ENCODE measurements at regions not wholly inside any gene's neighbourhood (a gene's known extent, or its start where the extent isn't known, plus 50 kb on each side); places are given as distances from the start of the nearest gene placed in this dataset.

DNA sequence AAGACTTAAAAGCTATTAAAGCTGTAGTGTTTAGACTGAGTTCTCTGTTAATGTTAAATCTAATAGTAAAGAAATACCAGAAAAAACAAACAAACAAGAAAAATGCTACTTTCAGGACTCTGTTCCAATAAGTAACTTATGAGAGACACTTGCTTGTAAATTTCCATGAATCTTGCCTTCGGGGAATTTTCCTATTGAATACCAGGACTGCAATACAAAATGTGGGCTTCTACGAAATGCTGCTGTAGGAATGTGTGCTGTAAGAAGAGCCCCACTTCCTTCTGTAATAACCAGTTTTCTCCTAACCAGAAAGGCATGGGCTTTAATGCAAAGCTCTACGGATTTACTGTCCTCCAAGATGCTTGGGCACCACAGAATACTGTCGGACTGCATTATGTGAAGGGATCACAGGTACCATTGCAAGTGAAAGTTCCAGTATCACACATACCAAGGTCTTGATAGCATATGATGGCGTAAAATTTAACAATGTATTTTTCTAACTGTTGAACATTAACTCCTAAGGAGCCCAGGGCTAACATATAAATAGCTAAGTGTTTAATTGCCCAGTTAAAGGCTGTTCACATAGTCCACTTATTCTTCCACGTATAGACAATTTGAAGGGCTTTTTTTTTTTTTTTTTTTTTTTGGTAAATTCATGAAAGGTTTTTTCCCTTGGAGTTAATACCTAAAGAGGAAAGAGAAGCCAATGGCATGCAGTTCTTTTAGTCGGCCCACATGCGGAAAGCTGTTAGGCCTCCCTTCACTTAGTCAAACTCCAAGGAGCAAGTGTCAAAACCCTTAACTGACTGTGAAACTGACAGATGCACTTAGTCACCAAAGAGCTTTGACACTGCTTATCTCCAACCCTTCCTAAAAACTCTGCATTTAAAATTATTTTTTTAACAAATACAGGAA lies 564.0 kb upstream of the POU3F3 start:
- TF ChIP-seq ESRRG (CRISPR knock-in tag; IDR thresholded peaks at IDR 0.05) (no peak), ZFP3 (CRISPR knock-in tag; IDR thresholded peaks at IDR 0.05) (no peak), SNAI2 (CRISPR knock-in tag; IDR thresholded peaks at IDR 0.05) (no peak)
- TF ChIP-seq, protein P1, sequence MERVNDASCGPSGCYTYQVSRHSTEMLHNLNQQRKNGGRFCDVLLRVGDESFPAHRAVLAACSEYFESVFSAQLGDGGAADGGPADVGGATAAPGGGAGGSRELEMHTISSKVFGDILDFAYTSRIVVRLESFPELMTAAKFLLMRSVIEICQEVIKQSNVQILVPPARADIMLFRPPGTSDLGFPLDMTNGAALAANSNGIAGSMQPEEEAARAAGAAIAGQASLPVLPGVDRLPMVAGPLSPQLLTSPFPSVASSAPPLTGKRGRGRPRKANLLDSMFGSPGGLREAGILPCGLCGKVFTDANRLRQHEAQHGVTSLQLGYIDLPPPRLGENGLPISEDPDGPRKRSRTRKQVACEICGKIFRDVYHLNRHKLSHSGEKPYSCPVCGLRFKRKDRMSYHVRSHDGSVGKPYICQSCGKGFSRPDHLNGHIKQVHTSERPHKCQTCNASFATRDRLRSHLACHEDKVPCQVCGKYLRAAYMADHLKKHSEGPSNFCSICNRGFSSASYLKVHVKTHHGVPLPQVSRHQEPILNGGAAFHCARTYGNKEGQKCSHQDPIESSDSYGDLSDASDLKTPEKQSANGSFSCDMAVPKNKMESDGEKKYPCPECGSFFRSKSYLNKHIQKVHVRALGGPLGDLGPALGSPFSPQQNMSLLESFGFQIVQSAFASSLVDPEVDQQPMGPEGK (CRISPR knock-in tag; IDR thresholded peaks at IDR 0.05; ENCODE audit: borderline replicate concordance): no peak
- no peak for ATAC-seq

DNA sequence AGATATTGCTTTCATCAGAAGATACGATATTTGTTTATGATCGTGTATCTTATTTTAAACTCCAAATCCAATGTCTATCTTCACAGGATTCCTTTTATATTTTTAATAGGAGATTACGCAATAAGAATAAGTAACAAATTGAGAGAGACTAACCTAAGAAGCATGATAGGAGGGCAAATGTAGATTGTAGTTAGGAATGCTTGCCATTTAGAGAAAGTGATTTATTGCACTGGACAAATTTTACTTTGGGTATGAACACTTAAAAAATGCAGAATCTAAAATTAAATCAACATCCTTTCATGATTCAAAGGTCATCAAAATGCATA lies 563.4 kb upstream of the POU3F3 start:
- ATAC-seq: no peak
- TF ChIP-seq BACH2 (CRISPR knock-in tag; IDR thresholded peaks at IDR 0.05; ENCODE audit: borderline replicate concordance): no peak
- TF ChIP-seq, protein P2, sequence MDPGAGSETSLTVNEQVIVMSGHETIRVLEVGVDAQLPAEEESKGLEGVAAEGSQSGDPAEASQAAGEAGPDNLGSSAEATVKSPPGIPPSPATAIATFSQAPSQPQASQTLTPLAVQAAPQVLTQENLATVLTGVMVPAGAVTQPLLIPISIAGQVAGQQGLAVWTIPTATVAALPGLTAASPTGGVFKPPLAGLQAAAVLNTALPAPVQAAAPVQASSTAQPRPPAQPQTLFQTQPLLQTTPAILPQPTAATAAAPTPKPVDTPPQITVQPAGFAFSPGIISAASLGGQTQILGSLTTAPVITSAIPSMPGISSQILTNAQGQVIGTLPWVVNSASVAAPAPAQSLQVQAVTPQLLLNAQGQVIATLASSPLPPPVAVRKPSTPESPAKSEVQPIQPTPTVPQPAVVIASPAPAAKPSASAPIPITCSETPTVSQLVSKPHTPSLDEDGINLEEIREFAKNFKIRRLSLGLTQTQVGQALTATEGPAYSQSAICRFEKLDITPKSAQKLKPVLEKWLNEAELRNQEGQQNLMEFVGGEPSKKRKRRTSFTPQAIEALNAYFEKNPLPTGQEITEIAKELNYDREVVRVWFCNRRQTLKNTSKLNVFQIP (CRISPR knock-in tag; IDR thresholded peaks at IDR 0.05; ENCODE audit: borderline replicate concordance, low read depth): no peak
- TF ChIP-seq ESRRG (CRISPR knock-in tag; IDR thresholded peaks at IDR 0.05): no peak
- TF ChIP-seq TCF4 (CRISPR knock-in tag; IDR thresholded peaks at IDR 0.05; ENCODE audit: borderline replicate concordance): no peak
- TF ChIP-seq, protein P1 (CRISPR knock-in tag; IDR thresholded peaks at IDR 0.05; ENCODE audit: borderline replicate concordance): no peak
- no peak for TF ChIP-seq GLIS3 (CRISPR knock-in tag; IDR thresholded peaks at IDR 0.05)
- TF ChIP-seq ZNF8 (CRISPR knock-in tag; IDR thresholded peaks at IDR 0.05): no peak
- TF ChIP-seq, protein P3, sequence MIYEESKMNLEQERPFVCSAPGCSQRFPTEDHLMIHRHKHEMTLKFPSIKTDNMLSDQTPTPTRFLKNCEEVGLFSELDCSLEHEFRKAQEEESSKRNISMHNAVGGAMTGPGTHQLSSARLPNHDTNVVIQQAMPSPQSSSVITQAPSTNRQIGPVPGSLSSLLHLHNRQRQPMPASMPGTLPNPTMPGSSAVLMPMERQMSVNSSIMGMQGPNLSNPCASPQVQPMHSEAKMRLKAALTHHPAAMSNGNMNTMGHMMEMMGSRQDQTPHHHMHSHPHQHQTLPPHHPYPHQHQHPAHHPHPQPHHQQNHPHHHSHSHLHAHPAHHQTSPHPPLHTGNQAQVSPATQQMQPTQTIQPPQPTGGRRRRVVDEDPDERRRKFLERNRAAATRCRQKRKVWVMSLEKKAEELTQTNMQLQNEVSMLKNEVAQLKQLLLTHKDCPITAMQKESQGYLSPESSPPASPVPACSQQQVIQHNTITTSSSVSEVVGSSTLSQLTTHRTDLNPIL (CRISPR knock-in tag; IDR thresholded peaks at IDR 0.05; ENCODE audit: low read depth): no peak
- TF ChIP-seq PPARA (CRISPR knock-in tag; IDR thresholded peaks at IDR 0.05; ENCODE audit: borderline replicate concordance): no peak
- no peak for TF ChIP-seq ZFP3 (CRISPR knock-in tag; IDR thresholded peaks at IDR 0.05)
- TF ChIP-seq ISL1 (CRISPR knock-in tag; IDR thresholded peaks at IDR 0.05): no peak
- no peak for TF ChIP-seq ARNTL (CRISPR knock-in tag; IDR thresholded peaks at IDR 0.05; ENCODE audit: borderline replicate concordance, low read depth)
- TF ChIP-seq SNAI2 (CRISPR knock-in tag; IDR thresholded peaks at IDR 0.05): no peak
- TF ChIP-seq, protein P4, sequence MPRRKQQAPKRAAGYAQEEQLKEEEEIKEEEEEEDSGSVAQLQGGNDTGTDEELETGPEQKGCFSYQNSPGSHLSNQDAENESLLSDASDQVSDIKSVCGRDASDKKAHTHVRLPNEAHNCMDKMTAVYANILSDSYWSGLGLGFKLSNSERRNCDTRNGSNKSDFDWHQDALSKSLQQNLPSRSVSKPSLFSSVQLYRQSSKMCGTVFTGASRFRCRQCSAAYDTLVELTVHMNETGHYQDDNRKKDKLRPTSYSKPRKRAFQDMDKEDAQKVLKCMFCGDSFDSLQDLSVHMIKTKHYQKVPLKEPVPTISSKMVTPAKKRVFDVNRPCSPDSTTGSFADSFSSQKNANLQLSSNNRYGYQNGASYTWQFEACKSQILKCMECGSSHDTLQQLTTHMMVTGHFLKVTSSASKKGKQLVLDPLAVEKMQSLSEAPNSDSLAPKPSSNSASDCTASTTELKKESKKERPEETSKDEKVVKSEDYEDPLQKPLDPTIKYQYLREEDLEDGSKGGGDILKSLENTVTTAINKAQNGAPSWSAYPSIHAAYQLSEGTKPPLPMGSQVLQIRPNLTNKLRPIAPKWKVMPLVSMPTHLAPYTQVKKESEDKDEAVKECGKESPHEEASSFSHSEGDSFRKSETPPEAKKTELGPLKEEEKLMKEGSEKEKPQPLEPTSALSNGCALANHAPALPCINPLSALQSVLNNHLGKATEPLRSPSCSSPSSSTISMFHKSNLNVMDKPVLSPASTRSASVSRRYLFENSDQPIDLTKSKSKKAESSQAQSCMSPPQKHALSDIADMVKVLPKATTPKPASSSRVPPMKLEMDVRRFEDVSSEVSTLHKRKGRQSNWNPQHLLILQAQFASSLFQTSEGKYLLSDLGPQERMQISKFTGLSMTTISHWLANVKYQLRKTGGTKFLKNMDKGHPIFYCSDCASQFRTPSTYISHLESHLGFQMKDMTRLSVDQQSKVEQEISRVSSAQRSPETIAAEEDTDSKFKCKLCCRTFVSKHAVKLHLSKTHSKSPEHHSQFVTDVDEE (CRISPR knock-in tag; IDR thresholded peaks at IDR 0.05): no peak
- TF ChIP-seq ZNF565 (CRISPR knock-in tag; conservative IDR thresholded peaks at IDR 0.05; ENCODE audit: low read depth): no peak
- no peak for TF ChIP-seq OSR1 (CRISPR knock-in tag; IDR thresholded peaks at IDR 0.05)
- no peak for TF ChIP-seq RARB (CRISPR knock-in tag; IDR thresholded peaks at IDR 0.05)
- no peak for TF ChIP-seq TOX (CRISPR knock-in tag; IDR thresholded peaks at IDR 0.05; ENCODE audit: borderline replicate concordance)
- TF ChIP-seq ZNF70 (CRISPR knock-in tag; IDR thresholded peaks at IDR 0.05): no peak
- TF ChIP-seq ZFP30 (CRISPR knock-in tag; IDR thresholded peaks at IDR 0.05): no peak

DNA sequence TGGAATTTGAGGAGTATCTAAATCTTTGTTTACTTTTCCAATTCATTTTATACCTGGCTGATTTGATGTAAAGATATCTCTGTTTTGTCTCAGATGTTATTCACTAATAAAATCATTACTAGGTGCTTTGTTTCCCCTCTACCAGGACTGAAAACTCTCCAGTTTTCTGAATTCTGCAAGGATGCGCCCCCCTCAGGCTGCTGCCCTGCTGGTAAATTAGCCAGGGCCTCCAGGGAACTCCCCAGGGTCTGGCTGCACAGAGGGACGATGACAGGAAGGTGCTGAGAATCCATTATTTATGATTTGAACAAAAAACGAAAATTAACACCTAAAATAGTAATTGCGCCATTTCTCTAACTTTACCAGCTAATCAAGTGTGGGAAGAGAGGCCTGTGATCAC lies 541.2 kb upstream of the POU3F3 start:
- ATAC-seq: no peak
- TF ChIP-seq, protein P4 (CRISPR knock-in tag; IDR thresholded peaks at IDR 0.05): no peak
- TF ChIP-seq TOX (CRISPR knock-in tag; IDR thresholded peaks at IDR 0.05; ENCODE audit: borderline replicate concordance): no peak

Data from SK-N-SH treated with all-trans-retinoic acid at 6 μM for 48 hours (cell line).